NCI-H187 (cell line): ENCODE measurements at regions not wholly inside any gene's neighbourhood (a gene's known extent, or its start where the extent isn't known, plus 50 kb on each side); places are given as distances from the start of the nearest gene placed in this dataset.
"Not testable (repeated sequence)": the region's sequence is repeated elsewhere in the genome, so short reads cannot be mapped to it uniquely, and the experiment has no call there.

Experiments used
- DNase-seq, 2 experiments: peaks; one replicate each; lab custom pipeline; 2025; lab: John Stamatoyannopoulos, UW

- no peak for DNase-seq
Measured at GRCh38 chr18:42545825-42546224, 569.7 kb downstream of the RIT2 start.

GRCh38 chr18:42548493-42548892, 567.0 kb downstream of the RIT2 start:
- no peak for DNase-seq

- no peak for DNase-seq
Measured at GRCh38 chr18:42549596-42549995, 565.9 kb downstream of the RIT2 start.

- DNase-seq: not testable (repeated sequence)
Measured at GRCh38 chr18:42552559-42552958, 562.9 kb downstream of the RIT2 start.

GRCh38 chr18:42559069-42559690, 556.3 kb downstream of the RIT2 start:
- DNase-seq: no peak

GRCh38 chr18:42561521-42561920, 554.0 kb downstream of the RIT2 start:
- DNase-seq: no peak

- no peak for DNase-seq
Measured at GRCh38 chr18:42563995-42564394, 551.5 kb downstream of the RIT2 start.

- no peak for DNase-seq
Measured at GRCh38 chr18:42564761-42565160, 550.7 kb downstream of the RIT2 start.

GRCh38 chr18:42568773-42569172, 546.7 kb downstream of the RIT2 start:
- DNase-seq: no peak

GRCh38 chr18:42574871-42575270, 540.6 kb downstream of the RIT2 start:
- no peak for DNase-seq

- DNase-seq: no peak
Measured at GRCh38 chr18:42576124-42576523, 539.4 kb downstream of the RIT2 start.

- DNase-seq: no peak
Measured at GRCh38 chr18:42578792-42579191, 536.7 kb downstream of the RIT2 start.

GRCh38 chr18:42582266-42582665, 533.2 kb downstream of the RIT2 start:
- DNase-seq: no peak

GRCh38 chr18:42583283-42583731, 532.2 kb downstream of the RIT2 start:
- DNase-seq: no peak

- DNase-seq: no peak
Measured at GRCh38 chr18:42586601-42587000, 528.9 kb downstream of the RIT2 start.

- DNase-seq: no peak
Measured at GRCh38 chr18:42588786-42589185, 526.7 kb downstream of the RIT2 start.

GRCh38 chr18:42604820-42605219, 510.7 kb downstream of the RIT2 start:
- DNase-seq: no peak

- no peak for DNase-seq
Measured at GRCh38 chr18:42606886-42607495, 508.5 kb downstream of the RIT2 start.

GRCh38 chr18:42611134-42611533, 504.4 kb downstream of the RIT2 start:
- DNase-seq: no peak

- peak; percentile 3 to 5 for DNase-seq
Measured at GRCh38 chr18:42614619-42615293, 500.7 kb downstream of the RIT2 start.

GRCh38 chr18:42617221-42617620, 498.3 kb downstream of the RIT2 start:
- no peak for DNase-seq

- DNase-seq: no peak
Measured at GRCh38 chr18:42619771-42620170, 495.7 kb downstream of the RIT2 start.

- DNase-seq: no peak
Measured at GRCh38 chr18:42620657-42621056, 494.8 kb downstream of the RIT2 start.
